K562 (cell line): ENCODE measurements at regions not wholly inside any gene's neighbourhood (a gene's known extent, or its start where the extent isn't known, plus 50 kb on each side); places are given as distances from the start of the nearest gene placed in this dataset.

Experiments used
- ATAC-seq: fragments of 200-7000 bp; cut with Tn5 transposase; 3 replicates; pipeline ENCODE4 v1.9.1; 2020; ENCODE audit warnings: moderate library complexity
- BruUV-seq: library from RNA; stranded (reverse); fragments of 400-500 nt; replicated peaks from 2 replicates; lab custom pipeline; 2021; lab: Mats Ljungman, UMichigan
- CTCF ChIA-PET: fragments of 300-600 bp; formaldehyde crosslinking; extraction: SDS; loops from one replicate; lab custom pipeline; 2021; ENCODE audit warnings: low intra/inter-chr PET ratio; lab: Yijun Ruan, JAX
- POLR2A ChIA-PET: fragments of 300-600, 350-650 bp; sonication (Branson Sonifier 250); formaldehyde crosslinking; extraction: SDS; loops from one replicate; lab custom pipeline; 2021; ENCODE audit warnings: antibody characterized with exemption, inconsistent platforms; lab: Yijun Ruan, JAX
- DNase-seq, 4 experiments: peaks; one replicate each; pipeline versions ENCODE4 v3.0.0 to v3.0.0-alpha.2; 2011 to 2018; ENCODE audit warnings: low spot score in 3 of 4, mixed read lengths in 3 of 4; ENCODE audit errors: extremely low read depth in 1 of 4
- FAIRE-seq: peaks from 2 replicates; lab custom pipeline; 2011; peaks lifted over from hg19 to GRCh38; lab: Jason Lieb, UNC
- H2AFZ ChIP-seq: 2 replicates; pipeline ENCODE4 v1.6.0; 2011; ENCODE audit warnings: low read depth, low read length, control low read depth, inconsistent platforms
- H3K27ac ChIP-seq: fragments of 200-600 bp; 3 replicates; pipeline ENCODE4 v1.8.0; 2011; ENCODE audit warnings: low read depth, mild to moderate bottlenecking, control low read depth, inconsistent platforms, low read length, moderate library complexity, mixed read lengths; ENCODE audit errors: extremely low read depth
- H3K27me3 ChIP-seq, 2 experiments: fragments of 300-600 bp in 1 of 2; 2 replicates in 1 of 2; 3 replicates in 1 of 2; pipeline versions ENCODE4 v1.6.0 to v1.8.0; 2011; ENCODE audit warnings: inconsistent platforms in 2 of 2, low read length in 2 of 2, mild to moderate bottlenecking in 1 of 2, mixed read lengths in 1 of 2, moderate library complexity in 1 of 2; ENCODE audit not compliant: control insufficient read depth in 2 of 2, insufficient read depth in 2 of 2
- H3K36me3 ChIP-seq: fragments of 300-600 bp; 3 replicates; pipeline ENCODE4 v1.8.0; 2011; ENCODE audit warnings: mild to moderate bottlenecking, low read length, inconsistent platforms; ENCODE audit not compliant: control insufficient read depth, insufficient read depth
- H3K4me1 ChIP-seq, 2 experiments: fragments of 200-600 bp in 1 of 2; replicated peaks in 1 of 2; 2 replicates in 1 of 2; 3 replicates in 1 of 2; pipeline versions ENCODE4 v1.5.1 to v1.8.0; 2011; ENCODE audit warnings: inconsistent platforms in 2 of 2, low read length in 2 of 2, mild to moderate bottlenecking in 1 of 2, mixed read lengths in 1 of 2, moderate library complexity in 1 of 2; ENCODE audit not compliant: control insufficient read depth in 2 of 2, insufficient read depth in 2 of 2
- H3K4me2 ChIP-seq: 2 replicates; pipeline ENCODE4 v1.6.1; 2011; ENCODE audit warnings: low read length, control low read depth, inconsistent platforms, mixed read lengths; ENCODE audit not compliant: insufficient read depth
- H3K4me3 ChIP-seq: fragments of 200-600 bp; sonication (generic), shearing (Covaris generic); 2 replicates; pipeline ENCODE4 v1.5.1; 2016; ENCODE audit warnings: control low read depth, inconsistent platforms
- H3K79me2 ChIP-seq: fragments of 200-600 bp; 3 replicates; pipeline ENCODE4 v1.8.0; 2011; ENCODE audit warnings: low read length, inconsistent platforms; ENCODE audit not compliant: control insufficient read depth, insufficient read depth
- H3K9ac ChIP-seq, 2 experiments: 2 replicates each; pipeline versions ENCODE4 v1.6.0 to v1.6.1; 2011; ENCODE audit warnings: low read depth in 2 of 2, low read length in 2 of 2, control low read depth in 1 of 2, inconsistent platforms in 1 of 2, mild to moderate bottlenecking in 1 of 2, mixed read lengths in 1 of 2; ENCODE audit not compliant: insufficient read depth in 1 of 2
- H3K9me1 ChIP-seq: one replicate; pipeline ENCODE4 v1.6.0; 2011; ENCODE audit warnings: inconsistent platforms, mild to moderate bottlenecking, low read length, moderate library complexity; ENCODE audit not compliant: control insufficient read depth, insufficient read depth
- H3K9me3 ChIP-seq: replicated peaks from 2 replicates; pipeline ENCODE4 v1.5.1; 2011; ENCODE audit warnings: low read depth, low read length, inconsistent platforms; ENCODE audit not compliant: control insufficient read depth, insufficient read depth
- H4K20me1 ChIP-seq: replicated peaks from 2 replicates; pipeline ENCODE4 v1.6.1; 2011; ENCODE audit warnings: low read length, inconsistent platforms, mixed read lengths; ENCODE audit not compliant: control insufficient read depth, insufficient read depth
- FOSL1 ChIP-seq: fragments of 200-800 bp; sonication (Bioruptor generic); conservative IDR thresholded peaks from 2 replicates; pipeline ENCODE4 v1.6.1; 2016; ENCODE audit warnings: missing genetic modification characterization, missing compliant biosample characterization
- FOXK2 ChIP-seq, 2 experiments: fragments of 450-650 bp; IDR thresholded peaks in 1 of 2; conservative IDR thresholded peaks in 1 of 2; 2 replicates each; pipeline ENCODE4 v1.6.1; 2016; ENCODE audit warnings: low read depth in 2 of 2, mild to moderate bottlenecking in 1 of 2
- JUND ChIP-seq, 2 experiments: IDR thresholded peaks; 2 replicates in 1 of 2; 3 replicates in 1 of 2; pipeline ENCODE4 v1.6.1; 2011; ENCODE audit warnings: borderline replicate concordance in 2 of 2, low read depth in 2 of 2, low read length in 2 of 2, improper control_type of control experiment in 1 of 2, missing biosample characterization in 1 of 2, missing genetic modification characterization in 1 of 2, missing genetic modification reagents in 1 of 2
- KLF13 ChIP-seq: fragments of 450-650 bp; IDR thresholded peaks from 2 replicates; pipeline ENCODE4 v1.6.1; 2016; ENCODE audit warnings: missing genetic modification characterization, low read depth, mild to moderate bottlenecking, missing compliant biosample characterization, moderate library complexity, borderline replicate concordance
- NFXL1 ChIP-seq: fragments of 450-650 bp; formaldehyde crosslinking; IDR thresholded peaks from 2 replicates; pipeline ENCODE4 v1.4.0; 2021; ENCODE audit warnings: mild to moderate bottlenecking
- RAD21 ChIP-seq, 2 experiments: fragments of 250-450 bp in 1 of 2; fragments of 450-650 bp in 1 of 2; sonication (Bioruptor Pico) in 1 of 2; formaldehyde crosslinking in 1 of 2; IDR thresholded peaks in 1 of 2; conservative IDR thresholded peaks in 1 of 2; 2 replicates each; pipeline versions ENCODE4 v1.4.0 to v1.8.0; 2020 to 2022; ENCODE audit warnings: mild to moderate bottlenecking in 2 of 2, moderate library complexity in 1 of 2
- YY1 ChIP-seq, 3 experiments: IDR thresholded peaks; 2 replicates each; pipeline ENCODE4 v1.6.1; 2011; ENCODE audit warnings: low read length in 2 of 3, mild to moderate bottlenecking in 2 of 3, moderate library complexity in 2 of 3, borderline replicate concordance in 1 of 3, control low read depth in 1 of 3, low read depth in 1 of 3; ENCODE audit not compliant: insufficient read depth in 3 of 3, insufficient replicate concordance in 2 of 3, control insufficient read depth in 1 of 3, insufficient read length in 1 of 3; ENCODE audit errors: extremely low read depth in 1 of 3
- ZNF76 ChIP-seq: fragments of 250-450 bp; sonication (Bioruptor Pico); IDR thresholded peaks from 2 replicates; pipeline ENCODE4 v1.4.0; 2020; ENCODE audit warnings: mild to moderate bottlenecking, moderate library complexity, borderline replicate concordance
- WGBS: fragments of 100-300 bp; shearing (Covaris generic); methylation state at CpG from one replicate; pipeline ENCODE4 v1.1.6; 2016; ENCODE audit warnings: low coverage, mixed read lengths; ENCODE audit not compliant: insufficient coverage; ENCODE audit errors: missing lambda C conversion rate; 5-methylcytosine and 5-hydroxymethylcytosine counted together
- in situ Hi-C: fragments of 300-500 bp; cut with MboI; formaldehyde crosslinking; loops from 4 replicates; pipeline ENCODE4 v1.15.0; 2018; ENCODE audit warnings: inconsistent platforms, mixed read lengths
- intact Hi-C: fragments of 100-400 bp; cut with micrococcal nuclease; formaldehyde crosslinking; loops from 2 replicates; pipeline ENCODE4 v1.14.2; 2022
- TF ChIP-seq, protein P1 (sequence below): fragments of 450-650 bp; formaldehyde crosslinking; IDR thresholded peaks from 2 replicates; pipeline ENCODE4 v1.4.0; 2020; ENCODE audit warnings: mild to moderate bottlenecking, moderate library complexity
- TF ChIP-seq, protein P2 (sequence below): fragments of 450-650 bp; IDR thresholded peaks from 2 replicates; pipeline ENCODE4 v1.6.1; 2016; ENCODE audit warnings: missing biosample characterization, missing genetic modification characterization
- TF ChIP-seq, protein P3 (sequence below): fragments of 250-450 bp; sonication (Bioruptor Pico); IDR thresholded peaks from 2 replicates; pipeline ENCODE4 v1.8.0; 2022; ENCODE audit warnings: inconsistent platforms, mild to moderate bottlenecking, moderate library complexity, borderline replicate concordance
- TF ChIP-seq, protein P4 (sequence below), 3 experiments: IDR thresholded peaks in 2 of 3; conservative IDR thresholded peaks in 1 of 3; 2 replicates each; pipeline ENCODE4 v1.5.1; 2011 to 2012; ENCODE audit warnings: low read length in 3 of 3, mild to moderate bottlenecking in 3 of 3, control low read depth in 2 of 3, improper control_type of control experiment in 1 of 3, inconsistent platforms in 1 of 3, low read depth in 1 of 3, mixed read lengths in 1 of 3, moderate library complexity in 1 of 3; ENCODE audit not compliant: insufficient read depth in 2 of 3
- TF ChIP-seq, protein P5 (sequence below): fragments of 250-450 bp; sonication (Bioruptor Pico); IDR thresholded peaks from 2 replicates; pipeline ENCODE4 v1.8.0; 2022; ENCODE audit warnings: moderate library complexity, mild to moderate bottlenecking, inconsistent platforms

DNA sequence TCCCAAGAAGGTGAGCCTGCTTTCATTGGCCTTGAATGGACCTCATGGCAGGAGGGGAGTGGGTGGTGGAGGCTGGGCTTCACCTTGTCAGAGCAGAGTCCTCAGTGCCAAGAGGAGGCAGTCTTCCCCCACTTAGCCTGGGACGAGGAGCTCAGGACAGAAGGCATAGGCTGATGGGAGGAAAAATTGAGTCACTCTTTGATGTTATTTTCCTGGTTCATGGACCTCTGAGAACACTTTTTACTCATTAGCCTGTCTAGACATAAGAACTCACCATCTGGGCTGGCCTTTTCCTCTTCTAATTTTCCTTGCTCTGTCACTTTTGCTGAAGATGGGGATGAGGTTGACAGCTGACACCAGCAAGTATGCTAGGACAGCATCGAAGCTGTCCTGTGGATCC is 225.7 kb upstream of the TNP1 start:
- H3K4me3 ChIP-seq: no peak overlapping the region
- CTCF ChIA-PET: interaction anchor here (0.7 kb wide), 1 partner anchor 425 kb away, joined by 3 read pairs; no protein-coding TSS in a partner anchor
- H3K4me2 ChIP-seq: no peak overlapping the region
- no peak overlapping the region for H3K9ac ChIP-seq
- H3K79me2 ChIP-seq: no peaks in the 10 kb centered on the region
- no peaks in the 10 kb centered on the region for H4K20me1 ChIP-seq
- 29% methylated on average over 2 of the region's 2 CpGs for WGBS
- H2AFZ ChIP-seq: no peak overlapping the region
- H3K27ac ChIP-seq: no peak overlapping the region
- no peaks in the 10 kb centered on the region for H3K27me3 ChIP-seq
- no peak for FAIRE-seq
- peaks cover 0 to 26% of the 10 kb centered on the region in 2 experiments; a peak in 4 of 5 replicates for H3K4me1 ChIP-seq
- in situ Hi-C loops (no loop called here), intact Hi-C loops (no loop called here)
- ATAC-seq: peak; percentile 53; the same call in 1 of the 3 replicates
- H3K9me3 ChIP-seq: no peaks in the 10 kb centered on the region
- no peaks in the 10 kb centered on the region for H3K9me1 ChIP-seq
- DNase-seq: no peak
- no TSS peak for BruUV-seq
- POLR2A ChIA-PET: interaction anchor here (1.1 kb wide), 1 partner anchor 8 kb away, joined by 3 read pairs; no protein-coding TSS in a partner anchor
- no peaks in the 10 kb centered on the region for H3K36me3 ChIP-seq
- TF ChIP-seq NFXL1 (CRISPR knock-in tag) (no peak), ZNF76 (no peak), YY1 (IDR thresholded peaks at IDR 0.05; ENCODE audit: borderline replicate concordance in 1 of 3, control insufficient read depth in 1 of 3, extremely low read depth in 1 of 3, insufficient read depth in 3 of 3, insufficient read length in 1 of 3, insufficient replicate concordance in 2 of 3, low read depth in 1 of 3, low read length in 2 of 3) (no peak), JUND (IDR thresholded peaks at IDR 0.05; ENCODE audit: borderline replicate concordance, low read depth, low read length) (no peak), JUND (tag; IDR thresholded peaks at IDR 0.05; ENCODE audit: borderline replicate concordance, low read depth, low read length) (peak; percentile 21; the same call in 1 of the 3 replicates), FOSL1 (tag) (peak; percentile 43; the same call in 1 of the 2 replicates), KLF13 (tag) (no peak), RAD21 (CRISPR knock-in tag; conservative IDR thresholded peaks at IDR 0.05 in 1 of 2, IDR thresholded peaks at IDR 0.05 in 1 of 2) (peak in 1 of 2 experiments; percentile 29; a peak in 2 of 4 replicates), FOXK2 (conservative IDR thresholded peaks at IDR 0.05 in 1 of 2, IDR thresholded peaks at IDR 0.05 in 1 of 2; ENCODE audit: low read depth in 2 of 2) (no peak)
- TF ChIP-seq, protein P1, sequence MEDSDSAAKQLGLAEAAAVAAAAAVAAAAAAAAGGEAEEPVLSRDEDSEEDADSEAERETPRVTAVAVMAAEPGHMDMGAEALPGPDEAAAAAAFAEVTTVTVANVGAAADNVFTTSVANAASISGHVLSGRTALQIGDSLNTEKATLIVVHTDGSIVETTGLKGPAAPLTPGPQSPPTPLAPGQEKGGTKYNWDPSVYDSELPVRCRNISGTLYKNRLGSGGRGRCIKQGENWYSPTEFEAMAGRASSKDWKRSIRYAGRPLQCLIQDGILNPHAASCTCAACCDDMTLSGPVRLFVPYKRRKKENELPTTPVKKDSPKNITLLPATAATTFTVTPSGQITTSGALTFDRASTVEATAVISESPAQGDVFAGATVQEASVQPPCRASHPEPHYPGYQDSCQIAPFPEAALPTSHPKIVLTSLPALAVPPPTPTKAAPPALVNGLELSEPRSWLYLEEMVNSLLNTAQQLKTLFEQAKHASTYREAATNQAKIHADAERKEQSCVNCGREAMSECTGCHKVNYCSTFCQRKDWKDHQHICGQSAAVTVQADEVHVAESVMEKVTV: no peak
- TF ChIP-seq, protein P2, sequence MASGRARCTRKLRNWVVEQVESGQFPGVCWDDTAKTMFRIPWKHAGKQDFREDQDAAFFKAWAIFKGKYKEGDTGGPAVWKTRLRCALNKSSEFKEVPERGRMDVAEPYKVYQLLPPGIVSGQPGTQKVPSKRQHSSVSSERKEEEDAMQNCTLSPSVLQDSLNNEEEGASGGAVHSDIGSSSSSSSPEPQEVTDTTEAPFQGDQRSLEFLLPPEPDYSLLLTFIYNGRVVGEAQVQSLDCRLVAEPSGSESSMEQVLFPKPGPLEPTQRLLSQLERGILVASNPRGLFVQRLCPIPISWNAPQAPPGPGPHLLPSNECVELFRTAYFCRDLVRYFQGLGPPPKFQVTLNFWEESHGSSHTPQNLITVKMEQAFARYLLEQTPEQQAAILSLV (tag): no peak
- TF ChIP-seq, protein P3, sequence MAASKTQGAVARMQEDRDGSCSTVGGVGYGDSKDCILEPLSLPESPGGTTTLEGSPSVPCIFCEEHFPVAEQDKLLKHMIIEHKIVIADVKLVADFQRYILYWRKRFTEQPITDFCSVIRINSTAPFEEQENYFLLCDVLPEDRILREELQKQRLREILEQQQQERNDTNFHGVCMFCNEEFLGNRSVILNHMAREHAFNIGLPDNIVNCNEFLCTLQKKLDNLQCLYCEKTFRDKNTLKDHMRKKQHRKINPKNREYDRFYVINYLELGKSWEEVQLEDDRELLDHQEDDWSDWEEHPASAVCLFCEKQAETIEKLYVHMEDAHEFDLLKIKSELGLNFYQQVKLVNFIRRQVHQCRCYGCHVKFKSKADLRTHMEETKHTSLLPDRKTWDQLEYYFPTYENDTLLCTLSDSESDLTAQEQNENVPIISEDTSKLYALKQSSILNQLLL (CRISPR knock-in tag): no peak
- TF ChIP-seq, protein P4, sequence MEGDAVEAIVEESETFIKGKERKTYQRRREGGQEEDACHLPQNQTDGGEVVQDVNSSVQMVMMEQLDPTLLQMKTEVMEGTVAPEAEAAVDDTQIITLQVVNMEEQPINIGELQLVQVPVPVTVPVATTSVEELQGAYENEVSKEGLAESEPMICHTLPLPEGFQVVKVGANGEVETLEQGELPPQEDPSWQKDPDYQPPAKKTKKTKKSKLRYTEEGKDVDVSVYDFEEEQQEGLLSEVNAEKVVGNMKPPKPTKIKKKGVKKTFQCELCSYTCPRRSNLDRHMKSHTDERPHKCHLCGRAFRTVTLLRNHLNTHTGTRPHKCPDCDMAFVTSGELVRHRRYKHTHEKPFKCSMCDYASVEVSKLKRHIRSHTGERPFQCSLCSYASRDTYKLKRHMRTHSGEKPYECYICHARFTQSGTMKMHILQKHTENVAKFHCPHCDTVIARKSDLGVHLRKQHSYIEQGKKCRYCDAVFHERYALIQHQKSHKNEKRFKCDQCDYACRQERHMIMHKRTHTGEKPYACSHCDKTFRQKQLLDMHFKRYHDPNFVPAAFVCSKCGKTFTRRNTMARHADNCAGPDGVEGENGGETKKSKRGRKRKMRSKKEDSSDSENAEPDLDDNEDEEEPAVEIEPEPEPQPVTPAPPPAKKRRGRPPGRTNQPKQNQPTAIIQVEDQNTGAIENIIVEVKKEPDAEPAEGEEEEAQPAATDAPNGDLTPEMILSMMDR (IDR thresholded peaks at IDR 0.05 in 2 of 3, conservative IDR thresholded peaks at IDR 0.05 in 1 of 3; ENCODE audit: insufficient read depth in 2 of 3, low read depth in 1 of 3, low read length in 3 of 3): 0 out of 6 replicates have a peak, but pooled peaks of 2 of the 3 experiments have one; percentile 14 to 17
- TF ChIP-seq, protein P5, sequence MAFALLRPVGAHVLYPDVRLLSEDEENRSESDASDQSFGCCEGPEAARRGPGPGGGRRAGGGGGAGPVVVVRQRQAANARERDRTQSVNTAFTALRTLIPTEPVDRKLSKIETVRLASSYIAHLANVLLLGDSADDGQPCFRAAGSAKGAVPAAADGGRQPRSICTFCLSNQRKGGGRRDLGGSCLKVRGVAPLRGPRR (CRISPR knock-in tag): no peak
